ENCODE measurements at regions not wholly inside any gene's neighbourhood (a gene's known extent, or its start where the extent isn't known, plus 50 kb on each side); places are given as distances from the start of the nearest gene placed in this dataset.
"Not testable (repeated sequence)": the region's sequence is repeated elsewhere in the genome, so short reads cannot be mapped to it uniquely, and the experiment has no call there.

DNA sequence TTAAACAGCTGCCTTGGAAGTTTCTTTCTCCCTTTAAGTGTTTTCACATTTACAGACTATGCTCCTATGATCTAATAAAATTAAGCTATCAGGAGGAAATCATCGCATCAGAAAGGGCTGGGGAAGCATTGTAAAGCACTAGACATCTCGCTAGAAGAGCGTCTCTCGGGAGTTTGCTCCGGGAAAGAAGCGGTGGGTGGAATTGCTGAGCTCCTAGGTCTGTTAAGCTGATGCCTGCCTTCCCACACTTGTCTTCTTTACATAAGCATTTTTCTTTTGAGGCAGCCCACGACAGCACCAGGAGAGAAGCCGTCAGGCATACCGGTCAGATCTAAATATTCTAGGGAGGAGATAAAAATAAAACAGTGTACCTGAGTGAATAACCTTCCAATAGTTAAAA is 541.7 kb upstream of the TUSC1 start:
- H3K27me3 ChIP-seq = no peaks in the 10 kb centered on the region
- intact Hi-C loops (cut with DNase I; ENCODE audit: low total_unique reads) = no loop called here
- no peak overlapping the region for H3K4me3 ChIP-seq
- peaks cover 0 to 3% of the 10 kb centered on the region in 2 donors for H3K9me3 ChIP-seq
- H3K27ac ChIP-seq = no peak overlapping the region
- TF ChIP-seq POLR2AphosphoS5 (IDR thresholded peaks at IDR 0.05) (no peak), POLR2A (IDR thresholded peaks at IDR 0.05) (no peak)
- TF ChIP-seq, protein P1, sequence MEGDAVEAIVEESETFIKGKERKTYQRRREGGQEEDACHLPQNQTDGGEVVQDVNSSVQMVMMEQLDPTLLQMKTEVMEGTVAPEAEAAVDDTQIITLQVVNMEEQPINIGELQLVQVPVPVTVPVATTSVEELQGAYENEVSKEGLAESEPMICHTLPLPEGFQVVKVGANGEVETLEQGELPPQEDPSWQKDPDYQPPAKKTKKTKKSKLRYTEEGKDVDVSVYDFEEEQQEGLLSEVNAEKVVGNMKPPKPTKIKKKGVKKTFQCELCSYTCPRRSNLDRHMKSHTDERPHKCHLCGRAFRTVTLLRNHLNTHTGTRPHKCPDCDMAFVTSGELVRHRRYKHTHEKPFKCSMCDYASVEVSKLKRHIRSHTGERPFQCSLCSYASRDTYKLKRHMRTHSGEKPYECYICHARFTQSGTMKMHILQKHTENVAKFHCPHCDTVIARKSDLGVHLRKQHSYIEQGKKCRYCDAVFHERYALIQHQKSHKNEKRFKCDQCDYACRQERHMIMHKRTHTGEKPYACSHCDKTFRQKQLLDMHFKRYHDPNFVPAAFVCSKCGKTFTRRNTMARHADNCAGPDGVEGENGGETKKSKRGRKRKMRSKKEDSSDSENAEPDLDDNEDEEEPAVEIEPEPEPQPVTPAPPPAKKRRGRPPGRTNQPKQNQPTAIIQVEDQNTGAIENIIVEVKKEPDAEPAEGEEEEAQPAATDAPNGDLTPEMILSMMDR (IDR thresholded peaks at IDR 0.05) = no peak
- no peak for DNase-seq (ENCODE audit: low spot score in 2 of 2)
- H3K36me3 ChIP-seq = no peaks in the 10 kb centered on the region
- H3K4me1 ChIP-seq = no peaks in the 10 kb centered on the region

DNA sequence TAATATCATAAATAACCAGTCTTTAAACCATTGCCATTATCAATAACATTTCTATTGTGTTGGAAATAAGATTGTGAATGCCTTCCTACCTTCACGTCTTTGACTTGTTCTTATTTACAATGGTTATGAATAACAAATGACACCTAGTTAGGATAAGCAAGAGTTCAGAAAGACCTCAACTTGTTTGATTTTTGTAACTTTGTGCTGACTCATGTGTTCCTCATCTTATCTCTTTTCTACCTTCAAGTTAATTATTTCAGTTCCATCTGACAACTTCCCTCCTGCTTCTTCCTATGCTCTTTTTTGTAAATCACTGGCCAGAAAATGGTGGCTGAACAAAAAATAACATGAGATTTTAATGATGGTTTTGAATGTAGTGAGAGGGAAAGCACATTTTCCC is 538.5 kb upstream of the TUSC1 start:
- DNase-seq (ENCODE audit: low spot score in 2 of 2) = no peak
- Histone ChIP-seq H3K27me3 (no peaks in the 10 kb centered on the region), H3K9me3 (peaks cover 0 to 8% of the 10 kb centered on the region in 2 donors), H3K36me3 (no peaks in the 10 kb centered on the region), H3K4me3 (no peak overlapping the region), H3K27ac (no peak overlapping the region), H3K4me1 (no peaks in the 10 kb centered on the region)
- no peak for TF ChIP-seq POLR2A (IDR thresholded peaks at IDR 0.05)
- TF ChIP-seq, protein P1 (IDR thresholded peaks at IDR 0.05) = no peak
- no peak for TF ChIP-seq POLR2AphosphoS5 (IDR thresholded peaks at IDR 0.05)
- intact Hi-C loops (cut with DNase I; ENCODE audit: low total_unique reads) = no loop called here

DNA sequence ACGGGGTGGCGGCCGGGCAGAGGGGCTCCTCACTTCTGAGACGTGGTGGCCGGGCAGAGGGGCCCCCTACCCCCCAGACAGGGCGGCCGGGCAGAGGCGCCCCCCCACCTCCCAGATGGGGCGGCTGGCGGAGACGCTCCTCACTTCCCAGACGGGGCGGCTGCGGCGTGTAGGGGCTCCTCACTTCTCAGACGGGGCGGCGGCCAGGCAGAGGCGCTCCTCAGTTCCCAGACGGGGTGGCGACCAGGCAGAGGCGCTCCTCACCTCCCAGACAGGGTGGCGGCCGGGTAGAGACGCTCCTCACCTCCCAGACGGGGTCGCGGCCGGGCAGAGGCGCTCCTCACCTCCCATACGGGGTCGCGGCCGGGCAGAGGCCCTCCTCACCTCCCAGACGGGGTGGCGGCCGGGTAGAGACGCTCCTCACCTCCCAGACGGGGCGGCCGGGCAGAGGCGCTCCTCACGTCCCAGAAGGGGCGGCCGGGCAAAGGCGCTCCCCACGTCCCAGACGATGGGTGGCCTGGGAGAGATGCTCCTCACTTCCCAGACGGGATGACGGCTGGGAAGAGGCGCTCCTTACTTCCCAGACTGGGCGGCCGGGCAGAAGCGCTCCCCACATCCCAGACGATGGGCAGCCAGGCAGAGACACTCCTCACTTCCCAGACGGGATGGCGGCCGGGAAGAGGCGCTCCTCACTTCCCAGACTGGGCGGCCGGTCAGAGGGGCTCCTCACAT is 536.6 kb upstream of the TUSC1 start:
- H3K27ac ChIP-seq, H3K4me1 ChIP-seq, H3K27me3 ChIP-seq, H3K9me3 ChIP-seq, H3K36me3 ChIP-seq, H3K4me3 ChIP-seq: not testable (repeated sequence)
- DNase-seq (ENCODE audit: low spot score in 2 of 2) = peak in 1 of 2 donors; percentile 43
- intact Hi-C loops (cut with DNase I; ENCODE audit: low total_unique reads) = loop anchor here (5.0 kb wide), 1 partner anchor 292 kb away; no protein-coding TSS in a partner anchor

DNA sequence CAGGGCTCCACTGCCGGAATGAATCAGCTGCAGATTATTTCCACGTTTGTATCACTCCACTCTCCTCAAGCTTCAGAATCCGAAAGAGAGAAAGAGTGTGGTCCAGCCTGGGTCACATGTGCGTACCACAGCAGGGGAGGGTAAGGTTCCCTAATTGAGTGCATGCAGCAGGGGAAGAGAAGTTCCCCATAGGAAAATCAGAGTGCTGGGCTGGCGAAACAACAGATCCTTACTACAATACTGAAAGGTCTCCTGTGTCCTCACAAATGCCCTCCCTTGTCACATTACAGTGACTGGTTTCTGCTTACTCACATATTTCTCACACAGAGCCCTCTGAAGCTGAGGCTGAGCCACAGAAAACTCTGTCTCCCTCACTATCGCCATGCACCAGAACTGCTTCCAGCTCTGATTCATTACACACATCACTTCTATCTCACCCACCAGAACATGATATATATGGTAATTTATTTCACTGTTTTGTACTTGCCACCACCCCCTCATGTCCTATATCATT is 532.2 kb upstream of the TUSC1 start:
- Histone ChIP-seq H3K9me3 (peaks cover 0 to 8% of the 10 kb centered on the region in 2 donors), H3K4me1 (no peaks in the 10 kb centered on the region), H3K27me3 (no peaks in the 10 kb centered on the region), H3K36me3 (no peaks in the 10 kb centered on the region), H3K27ac (no peak overlapping the region), H3K4me3 (peak overlapping the region in 1 of 3 donors; percentile 24)
- no peak for DNase-seq (ENCODE audit: low spot score in 2 of 2)
- no peak for TF ChIP-seq POLR2A (IDR thresholded peaks at IDR 0.05)
- intact Hi-C loops (cut with DNase I; ENCODE audit: low total_unique reads) = loop anchor here (5.0 kb wide), 1 partner anchor 297 kb away; no protein-coding TSS in a partner anchor

DNA sequence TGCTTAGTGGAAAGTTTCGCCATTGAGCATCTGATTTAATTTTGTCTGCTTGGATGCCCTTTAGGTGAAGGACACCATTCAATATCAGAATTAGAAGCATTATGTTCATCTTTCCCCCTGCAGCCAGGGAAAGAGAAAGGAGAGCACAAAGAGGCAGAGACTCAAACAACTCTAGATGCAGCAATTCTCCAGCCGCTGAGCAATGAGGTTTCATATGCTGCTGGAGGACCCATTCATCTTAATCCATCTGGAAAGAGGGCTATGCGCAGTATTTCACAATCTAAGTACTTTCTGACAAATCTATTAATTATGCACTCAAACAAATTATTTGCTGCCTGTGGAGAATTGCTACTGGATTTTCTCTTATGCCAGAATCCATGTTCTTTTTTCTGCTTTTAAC is 527.0 kb upstream of the TUSC1 start:
- no peak for TF ChIP-seq POLR2AphosphoS5 (IDR thresholded peaks at IDR 0.05)
- TF ChIP-seq, protein P1 (IDR thresholded peaks at IDR 0.05) = no peak
- no peak for TF ChIP-seq POLR2A (IDR thresholded peaks at IDR 0.05)
- Histone ChIP-seq H3K27me3 (no peaks in the 10 kb centered on the region), H3K27ac (no peak overlapping the region), H3K4me1 (no peaks in the 10 kb centered on the region), H3K36me3 (no peaks in the 10 kb centered on the region), H3K4me3 (no peak overlapping the region), H3K9me3 (no peaks in the 10 kb centered on the region)
- intact Hi-C loops (cut with DNase I; ENCODE audit: low total_unique reads) = no loop called here
- DNase-seq (ENCODE audit: low spot score in 2 of 2) = no peak

DNA sequence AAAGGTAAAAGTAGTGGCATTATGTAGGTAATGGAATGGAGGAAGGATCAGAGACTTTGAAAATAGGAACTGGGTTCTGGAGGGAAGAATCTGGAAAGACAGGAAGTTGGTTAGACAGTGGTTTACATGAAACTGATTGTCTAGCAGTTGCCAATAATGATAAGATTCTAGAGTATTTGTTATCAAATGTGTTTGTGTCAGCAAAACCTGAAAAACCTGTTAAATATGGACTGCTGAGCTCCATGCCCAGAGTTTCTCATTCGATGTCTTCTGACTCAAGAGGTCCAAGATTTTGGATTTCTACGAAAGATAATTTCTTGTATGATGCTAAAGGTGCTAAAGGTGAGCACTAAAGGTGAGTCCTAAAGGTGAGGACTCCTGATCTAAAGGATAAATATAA is 515.0 kb upstream of the TUSC1 start:
- DNase-seq (ENCODE audit: low spot score in 2 of 2) = no peak
- TF ChIP-seq POLR2A (IDR thresholded peaks at IDR 0.05) = no peak
- no peak for TF ChIP-seq POLR2AphosphoS5 (IDR thresholded peaks at IDR 0.05)
- TF ChIP-seq, protein P1 (IDR thresholded peaks at IDR 0.05) = no peak

More for the DNA sequence above, 515.0 kb upstream of the TUSC1 start:
- Histone ChIP-seq H3K27ac (no peak overlapping the region), H3K27me3 (no peaks in the 10 kb centered on the region), H3K4me1 (no peaks in the 10 kb centered on the region), H3K36me3 (no peaks in the 10 kb centered on the region), H3K9me3 (peaks cover 6 to 20% of the 10 kb centered on the region in 2 donors), H3K4me3 (no peak overlapping the region)
- intact Hi-C loops (cut with DNase I; ENCODE audit: low total_unique reads) = no loop called here

Data from breast epithelium (tissue), 4 donors.